ENCODE measurements at regions not wholly inside any gene's neighbourhood (a gene's known extent, or its start where the extent isn't known, plus 50 kb on each side); places are given as distances from the start of the nearest gene placed in this dataset.

DNA sequence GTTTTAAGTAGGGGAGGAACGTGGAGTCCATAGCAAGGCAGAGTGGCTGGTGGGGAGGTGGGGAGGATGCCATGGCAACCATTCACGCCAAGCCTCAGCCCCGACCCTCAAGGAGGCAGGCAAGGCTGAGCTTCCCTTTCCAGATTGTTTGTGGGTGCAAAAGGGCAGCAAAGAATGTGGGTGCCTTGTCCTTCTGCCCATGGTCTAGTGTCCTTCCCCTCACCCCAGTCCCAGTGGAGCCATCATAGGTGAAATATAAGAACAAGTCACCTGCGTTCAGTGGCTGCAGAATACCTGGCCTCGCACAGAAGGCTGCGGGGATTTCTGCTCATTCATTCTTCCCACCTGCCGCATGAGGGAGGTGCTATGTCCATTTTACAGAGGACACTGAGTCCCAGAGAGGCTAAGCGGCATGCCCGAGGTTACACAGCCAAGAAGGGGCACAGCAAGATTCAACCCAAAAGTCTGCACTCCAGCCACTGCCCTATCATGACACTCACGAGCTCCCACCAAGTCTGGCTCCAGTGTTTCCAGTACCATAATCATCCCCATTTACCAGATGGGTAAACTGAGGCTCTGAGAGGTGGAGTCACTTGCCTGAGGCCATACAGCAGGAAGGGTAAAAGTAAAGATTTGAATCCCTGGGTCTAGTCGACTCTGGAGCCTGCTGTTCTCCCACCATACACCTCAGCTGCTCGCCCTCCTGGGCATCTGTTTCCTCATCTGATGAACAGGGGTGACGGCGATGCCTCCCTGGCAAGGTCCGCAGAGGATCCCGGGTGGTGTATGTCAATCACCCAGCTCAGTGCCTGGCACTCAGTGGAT is 100.8 kb downstream of the CEBPB start:
- TF ChIP-seq, protein P1, sequence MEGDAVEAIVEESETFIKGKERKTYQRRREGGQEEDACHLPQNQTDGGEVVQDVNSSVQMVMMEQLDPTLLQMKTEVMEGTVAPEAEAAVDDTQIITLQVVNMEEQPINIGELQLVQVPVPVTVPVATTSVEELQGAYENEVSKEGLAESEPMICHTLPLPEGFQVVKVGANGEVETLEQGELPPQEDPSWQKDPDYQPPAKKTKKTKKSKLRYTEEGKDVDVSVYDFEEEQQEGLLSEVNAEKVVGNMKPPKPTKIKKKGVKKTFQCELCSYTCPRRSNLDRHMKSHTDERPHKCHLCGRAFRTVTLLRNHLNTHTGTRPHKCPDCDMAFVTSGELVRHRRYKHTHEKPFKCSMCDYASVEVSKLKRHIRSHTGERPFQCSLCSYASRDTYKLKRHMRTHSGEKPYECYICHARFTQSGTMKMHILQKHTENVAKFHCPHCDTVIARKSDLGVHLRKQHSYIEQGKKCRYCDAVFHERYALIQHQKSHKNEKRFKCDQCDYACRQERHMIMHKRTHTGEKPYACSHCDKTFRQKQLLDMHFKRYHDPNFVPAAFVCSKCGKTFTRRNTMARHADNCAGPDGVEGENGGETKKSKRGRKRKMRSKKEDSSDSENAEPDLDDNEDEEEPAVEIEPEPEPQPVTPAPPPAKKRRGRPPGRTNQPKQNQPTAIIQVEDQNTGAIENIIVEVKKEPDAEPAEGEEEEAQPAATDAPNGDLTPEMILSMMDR (conservative IDR thresholded peaks at IDR 0.05), result no peak
- TF ChIP-seq EZH2 (IDR thresholded peaks at IDR 0.05; ENCODE audit: low read depth), result no peak

Data from PC-9 (cell line).